ENCODE measurements at regions not wholly inside any gene's neighbourhood (a gene's known extent, or its start where the extent isn't known, plus 50 kb on each side); places are given as distances from the start of the nearest gene placed in this dataset.
"Not testable (repeated sequence)": the region's sequence is repeated elsewhere in the genome, so short reads cannot be mapped to it uniquely, and the experiment has no call there.

DNA sequence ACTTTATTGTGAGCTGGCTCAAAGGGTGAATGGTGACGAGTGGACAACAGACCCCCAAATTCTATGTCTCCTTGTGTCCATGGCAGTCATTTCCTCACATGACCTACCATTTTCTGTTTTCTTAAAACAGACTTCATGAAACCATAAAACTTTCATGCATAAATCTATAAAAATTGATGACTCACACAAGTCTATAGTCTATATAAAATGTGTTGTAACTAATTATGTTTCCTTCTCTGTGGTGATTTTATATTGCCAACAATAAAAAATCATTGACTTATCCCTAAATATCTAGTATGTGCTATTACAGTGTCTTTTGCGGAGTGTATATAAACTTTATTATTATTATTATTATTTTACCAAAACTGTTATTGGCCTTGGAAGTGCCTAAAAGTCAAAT lies 382.4 kb downstream of the MAT2B start:
- H3K4me2 ChIP-seq (ENCODE audit: low read length), result no peak overlapping the region
- no peaks in the 10 kb centered on the region for H3K27me3 ChIP-seq (ENCODE audit: control insufficient read depth, insufficient read depth, low read length)
- H3K36me3 ChIP-seq (ENCODE audit: insufficient read depth, low read length), result no peaks in the 10 kb centered on the region
- no peak overlapping the region for H3K9ac ChIP-seq (ENCODE audit: low read depth, low read length)
- H3K9me3 ChIP-seq (replicated peaks; ENCODE audit: low read length), result no peaks in the 10 kb centered on the region
- H3K4me3 ChIP-seq (ENCODE audit: low read length), result no peak overlapping the region
- H3K4me1 ChIP-seq (ENCODE audit: control insufficient read depth, insufficient read depth, low read length), result no peaks in the 10 kb centered on the region

DNA sequence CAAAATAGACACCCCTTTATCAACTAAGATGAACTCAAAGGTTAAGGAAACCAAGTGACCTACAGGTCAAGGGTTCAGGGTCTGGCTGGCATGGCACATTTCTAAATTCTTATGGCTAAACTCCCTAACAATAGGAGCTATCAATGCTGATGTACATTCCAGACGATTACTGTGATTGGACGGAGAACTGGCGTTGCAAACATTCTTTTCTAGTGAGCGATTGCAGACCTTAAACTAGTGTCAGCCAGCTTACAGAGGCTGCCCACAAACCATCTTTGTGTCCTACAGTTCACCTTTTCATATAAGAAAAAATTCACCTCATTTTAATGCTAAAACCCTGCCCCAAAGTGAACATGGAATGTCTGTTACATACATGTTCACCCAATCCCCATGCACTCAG lies 382.9 kb downstream of the MAT2B start:
- H3K4me1 ChIP-seq (ENCODE audit: control insufficient read depth, insufficient read depth, low read length), result no peaks in the 10 kb centered on the region
- no peak overlapping the region for H3K4me2 ChIP-seq (ENCODE audit: low read length)
- no peaks in the 10 kb centered on the region for H3K9me3 ChIP-seq (replicated peaks; ENCODE audit: low read length)
- H3K4me3 ChIP-seq (ENCODE audit: low read length), result no peak overlapping the region
- no peaks in the 10 kb centered on the region for H3K27me3 ChIP-seq (ENCODE audit: control insufficient read depth, insufficient read depth, low read length)
- no peaks in the 10 kb centered on the region for H3K36me3 ChIP-seq (ENCODE audit: insufficient read depth, low read length)
- H3K9ac ChIP-seq (ENCODE audit: low read depth, low read length), result no peak overlapping the region

DNA sequence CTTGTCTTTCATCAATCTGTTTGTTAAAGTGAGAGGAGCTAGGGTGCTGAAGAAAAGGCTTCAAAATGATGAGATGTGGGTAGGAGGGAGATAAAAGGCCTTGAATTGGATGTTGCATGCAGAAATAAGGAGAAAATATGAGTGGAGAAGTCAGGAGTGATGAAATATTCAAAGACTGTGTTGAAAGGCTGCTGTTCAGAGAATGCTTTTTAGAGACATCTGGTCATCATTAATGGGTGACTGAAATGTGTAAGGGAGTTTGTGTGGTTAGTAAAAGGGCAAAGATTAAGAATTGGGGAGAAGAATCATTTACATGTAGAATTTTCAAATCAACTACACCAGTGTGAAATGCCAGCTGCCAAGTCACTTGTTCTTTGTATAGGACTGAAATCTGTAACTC lies 383.9 kb downstream of the MAT2B start:
- no peaks in the 10 kb centered on the region for H3K36me3 ChIP-seq (ENCODE audit: insufficient read depth, low read length)
- H3K9ac ChIP-seq (ENCODE audit: low read depth, low read length), result no peak overlapping the region
- H3K9me3 ChIP-seq (replicated peaks; ENCODE audit: low read length), result no peaks in the 10 kb centered on the region
- H3K27me3 ChIP-seq (ENCODE audit: control insufficient read depth, insufficient read depth, low read length), result no peaks in the 10 kb centered on the region
- H3K4me3 ChIP-seq (ENCODE audit: low read length), result no peak overlapping the region
- peaks cover 2% of the 10 kb centered on the region for H3K4me1 ChIP-seq (ENCODE audit: control insufficient read depth, insufficient read depth, low read length)
- H3K4me2 ChIP-seq (ENCODE audit: low read length), result no peak overlapping the region

DNA sequence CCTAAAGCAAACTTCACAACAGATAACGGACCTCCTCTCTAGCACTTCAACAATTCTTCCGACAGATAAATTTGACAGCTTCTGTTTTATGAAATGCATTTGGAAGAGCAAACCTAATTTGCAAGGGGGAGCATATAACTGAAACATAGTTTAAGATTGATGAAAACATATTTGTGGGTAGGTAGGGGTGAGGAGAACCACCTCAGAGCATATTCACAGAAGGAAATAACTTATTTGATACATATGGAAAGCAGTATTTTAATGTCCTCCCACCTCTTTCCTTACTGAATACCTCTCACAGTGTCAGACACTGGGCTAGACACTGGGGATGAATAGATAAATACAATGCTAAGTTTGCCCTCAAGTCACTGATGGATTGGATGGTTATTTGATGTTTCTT lies 384.8 kb downstream of the MAT2B start:
- no peak overlapping the region for H3K9ac ChIP-seq (ENCODE audit: low read depth, low read length)
- no peaks in the 10 kb centered on the region for H3K36me3 ChIP-seq (ENCODE audit: insufficient read depth, low read length)
- peaks cover 5% of the 10 kb centered on the region for H3K4me1 ChIP-seq (ENCODE audit: control insufficient read depth, insufficient read depth, low read length)
- H3K4me3 ChIP-seq (ENCODE audit: low read length), result no peak overlapping the region
- H3K9me3 ChIP-seq (replicated peaks; ENCODE audit: low read length), result no peaks in the 10 kb centered on the region
- no peak overlapping the region for H3K4me2 ChIP-seq (ENCODE audit: low read length)
- no peaks in the 10 kb centered on the region for H3K27me3 ChIP-seq (ENCODE audit: control insufficient read depth, insufficient read depth, low read length)

DNA sequence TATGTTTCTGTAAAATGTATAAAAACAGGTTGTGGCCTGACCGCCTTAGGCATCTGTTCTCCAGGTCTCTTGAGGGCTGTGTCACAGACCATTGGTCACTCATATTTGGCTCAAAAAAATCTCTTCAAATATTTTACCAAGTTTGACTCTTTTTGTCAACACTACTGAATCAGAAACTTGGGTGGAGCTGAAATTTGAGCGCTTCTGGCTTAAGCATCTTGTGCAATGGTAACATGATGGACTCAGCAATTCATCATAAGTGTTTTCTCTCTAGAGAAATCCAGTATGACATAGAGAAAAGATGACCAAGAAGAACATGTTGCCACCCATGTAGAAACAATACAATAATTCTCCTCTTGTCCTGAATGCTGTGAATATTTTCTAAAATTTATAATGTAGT lies 387.9 kb downstream of the MAT2B start:
- Histone ChIP-seq H3K9me3 (replicated peaks; ENCODE audit: low read length) (no peaks in the 10 kb centered on the region), H3K36me3 (ENCODE audit: insufficient read depth, low read length) (no peaks in the 10 kb centered on the region), H3K9ac (ENCODE audit: low read depth, low read length) (no peak overlapping the region), H3K4me2 (ENCODE audit: low read length) (no peak overlapping the region), H3K27me3 (ENCODE audit: control insufficient read depth, insufficient read depth, low read length) (no peaks in the 10 kb centered on the region), H3K4me1 (ENCODE audit: control insufficient read depth, insufficient read depth, low read length) (peaks cover 5% of the 10 kb centered on the region), H3K4me3 (ENCODE audit: low read length) (no peak overlapping the region)

DNA sequence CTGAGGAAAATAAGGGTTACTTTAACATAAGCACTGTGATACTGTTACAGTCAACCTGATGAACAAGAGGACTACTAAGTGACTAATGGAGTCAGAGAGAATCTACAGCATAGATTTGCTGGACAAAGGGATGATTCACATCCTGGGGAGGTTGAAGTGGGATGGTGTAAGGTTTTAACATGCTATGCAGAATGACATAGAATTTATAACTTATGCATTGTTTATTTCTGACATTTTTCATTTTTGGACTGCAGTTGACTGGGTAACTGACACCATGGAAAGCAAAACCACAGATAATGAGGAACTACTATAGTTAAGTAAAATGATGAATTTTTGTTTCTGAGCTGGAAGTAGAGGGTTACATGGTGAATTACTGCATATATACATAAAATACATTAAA lies 389.2 kb downstream of the MAT2B start:
- Histone ChIP-seq H3K9ac (ENCODE audit: low read depth, low read length) (no peak overlapping the region), H3K4me1 (ENCODE audit: control insufficient read depth, insufficient read depth, low read length) (peaks cover 5% of the 10 kb centered on the region), H3K4me3 (ENCODE audit: low read length) (no peak overlapping the region), H3K27me3 (ENCODE audit: control insufficient read depth, insufficient read depth, low read length) (no peaks in the 10 kb centered on the region), H3K4me2 (ENCODE audit: low read length) (no peak overlapping the region), H3K36me3 (ENCODE audit: insufficient read depth, low read length) (no peaks in the 10 kb centered on the region), H3K9me3 (replicated peaks; ENCODE audit: low read length) (no peaks in the 10 kb centered on the region)

DNA sequence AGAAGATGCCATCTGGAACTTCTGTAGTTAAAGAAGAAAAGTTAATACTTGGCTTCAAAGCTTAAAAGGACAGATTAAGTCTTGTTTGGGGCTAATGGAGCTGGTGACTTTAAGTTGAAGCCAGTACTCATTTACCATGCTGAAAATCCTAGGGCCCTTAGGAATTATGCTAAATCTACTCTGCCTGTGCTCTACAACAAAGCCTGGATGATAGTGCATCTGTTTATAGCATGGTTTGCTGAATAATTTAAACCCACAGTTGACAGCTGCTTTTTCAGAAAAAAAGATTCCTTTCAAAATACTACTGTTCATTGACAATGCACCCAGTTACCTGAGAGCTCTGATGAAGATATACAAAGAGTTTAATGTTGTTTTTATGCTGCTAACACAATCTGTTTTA lies 393.5 kb downstream of the MAT2B start:
- H3K27me3 ChIP-seq (ENCODE audit: control insufficient read depth, insufficient read depth, low read length), result no peaks in the 10 kb centered on the region
- no peak overlapping the region for H3K4me2 ChIP-seq (ENCODE audit: low read length)
- no peaks in the 10 kb centered on the region for H3K9me3 ChIP-seq (replicated peaks; ENCODE audit: low read length)
- peaks cover 5% of the 10 kb centered on the region for H3K4me1 ChIP-seq (ENCODE audit: control insufficient read depth, insufficient read depth, low read length)
- no peaks in the 10 kb centered on the region for H3K36me3 ChIP-seq (ENCODE audit: insufficient read depth, low read length)
- no peak overlapping the region for H3K4me3 ChIP-seq (ENCODE audit: low read length)
- no peak overlapping the region for H3K9ac ChIP-seq (ENCODE audit: low read depth, low read length)

DNA sequence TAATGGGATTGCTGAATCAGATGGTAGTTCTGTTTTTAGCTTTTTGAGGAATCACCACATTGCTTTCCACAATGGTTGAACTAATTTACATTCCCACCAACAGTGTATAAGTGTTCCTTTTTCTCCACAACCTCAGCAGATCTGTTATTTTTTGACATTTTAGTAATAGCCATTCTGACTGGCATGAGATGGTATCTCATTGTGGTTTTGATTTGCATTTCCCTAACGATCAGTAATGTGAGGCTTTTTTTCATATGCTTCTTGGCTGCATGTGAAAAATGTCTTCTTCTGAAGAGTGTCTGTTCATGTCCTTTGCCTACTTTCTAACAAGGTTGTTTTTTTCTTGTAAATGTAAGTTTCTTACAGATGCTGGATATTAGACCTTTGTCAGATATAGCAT lies 402.4 kb downstream of the MAT2B start:
- not testable (repeated sequence) for H3K4me3 ChIP-seq (ENCODE audit: low read length); H3K9ac ChIP-seq (ENCODE audit: low read depth, low read length)

DNA sequence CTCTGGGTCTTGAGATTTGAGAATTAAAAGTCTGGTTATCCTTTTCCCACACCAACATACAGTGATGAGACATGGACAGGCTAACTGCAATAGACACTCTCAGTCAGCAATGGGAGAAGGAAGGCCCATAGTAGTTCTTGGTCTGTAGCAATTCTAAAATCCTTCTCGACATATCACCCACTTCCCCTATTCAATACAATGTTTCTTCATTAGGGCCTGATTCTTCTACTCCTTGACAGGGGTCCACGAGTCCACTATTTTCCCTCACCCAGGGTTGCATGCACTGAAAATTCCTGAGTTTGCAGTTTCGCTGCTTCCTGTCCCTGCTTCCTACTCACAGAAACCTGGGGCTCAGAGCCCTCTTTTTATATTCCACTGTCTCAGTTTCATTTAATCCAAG lies 402.8 kb downstream of the MAT2B start:
- Histone ChIP-seq H3K27me3 (ENCODE audit: control insufficient read depth, insufficient read depth, low read length) (no peaks in the 10 kb centered on the region), H3K4me2 (ENCODE audit: low read length) (no peak overlapping the region), H3K9ac (ENCODE audit: low read depth, low read length) (no peak overlapping the region), H3K36me3 (ENCODE audit: insufficient read depth, low read length) (no peaks in the 10 kb centered on the region), H3K9me3 (replicated peaks; ENCODE audit: low read length) (no peaks in the 10 kb centered on the region), H3K4me3 (ENCODE audit: low read length) (no peak overlapping the region), H3K4me1 (ENCODE audit: control insufficient read depth, insufficient read depth, low read length) (no peaks in the 10 kb centered on the region)

More for the DNA sequence above, 402.4 kb downstream of the MAT2B start:
- not testable (repeated sequence) for H3K4me2 ChIP-seq (ENCODE audit: low read length); H3K9me3 ChIP-seq (replicated peaks; ENCODE audit: low read length); H3K4me1 ChIP-seq (ENCODE audit: control insufficient read depth, insufficient read depth, low read length); H3K36me3 ChIP-seq (ENCODE audit: insufficient read depth, low read length); H3K27me3 ChIP-seq (ENCODE audit: control insufficient read depth, insufficient read depth, low read length)

DNA sequence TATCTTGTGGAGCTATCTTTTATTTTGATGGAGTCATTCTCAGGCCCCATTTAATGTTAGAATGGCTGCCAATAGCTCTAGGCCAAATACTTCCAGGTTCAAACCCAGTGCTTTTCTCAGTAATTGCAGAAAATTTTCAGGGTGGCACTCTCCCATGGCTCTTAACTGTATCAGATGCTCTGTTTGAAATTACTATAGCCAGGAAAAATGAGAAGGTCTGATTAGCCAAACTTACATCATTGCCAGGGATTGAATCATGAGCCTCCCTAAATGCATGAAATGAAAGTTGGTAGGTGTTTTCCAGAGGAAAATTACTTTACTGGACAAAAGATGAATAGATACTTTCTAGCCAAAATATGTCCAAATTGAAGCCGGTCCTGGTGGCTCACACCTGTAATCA lies 404.8 kb downstream of the MAT2B start:
- no peaks in the 10 kb centered on the region for H3K9me3 ChIP-seq (replicated peaks; ENCODE audit: low read length)
- no peak overlapping the region for H3K4me2 ChIP-seq (ENCODE audit: low read length)
- H3K27me3 ChIP-seq (ENCODE audit: control insufficient read depth, insufficient read depth, low read length), result no peaks in the 10 kb centered on the region
- H3K4me3 ChIP-seq (ENCODE audit: low read length), result no peak overlapping the region
- H3K9ac ChIP-seq (ENCODE audit: low read depth, low read length), result no peak overlapping the region
- H3K36me3 ChIP-seq (ENCODE audit: insufficient read depth, low read length), result no peaks in the 10 kb centered on the region
- H3K4me1 ChIP-seq (ENCODE audit: control insufficient read depth, insufficient read depth, low read length), result no peaks in the 10 kb centered on the region

DNA sequence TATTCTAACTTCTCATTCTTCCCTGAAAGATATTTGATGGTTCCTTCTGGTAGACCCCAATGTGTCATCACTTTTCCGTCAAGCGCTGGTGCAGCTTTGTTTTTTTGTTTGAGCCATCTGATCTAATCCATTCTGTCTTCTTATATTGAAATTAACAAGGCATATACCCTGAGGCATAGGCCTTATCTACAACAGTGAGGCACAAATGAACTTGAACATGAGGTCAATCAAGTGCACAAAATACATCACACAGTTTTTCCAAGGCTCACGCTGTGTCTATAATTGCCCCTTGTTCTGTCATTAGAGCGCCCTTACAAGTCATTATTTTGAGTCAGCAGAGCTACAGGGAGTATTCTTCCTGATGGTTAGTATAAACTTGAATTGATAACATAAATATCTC lies 406.6 kb downstream of the MAT2B start:
- Histone ChIP-seq H3K9me3 (replicated peaks; ENCODE audit: low read length) (no peaks in the 10 kb centered on the region), H3K4me2 (ENCODE audit: low read length) (no peak overlapping the region), H3K4me1 (ENCODE audit: control insufficient read depth, insufficient read depth, low read length) (no peaks in the 10 kb centered on the region), H3K4me3 (ENCODE audit: low read length) (no peak overlapping the region), H3K9ac (ENCODE audit: low read depth, low read length) (no peak overlapping the region), H3K27me3 (ENCODE audit: control insufficient read depth, insufficient read depth, low read length) (no peaks in the 10 kb centered on the region), H3K36me3 (ENCODE audit: insufficient read depth, low read length) (no peaks in the 10 kb centered on the region)

DNA sequence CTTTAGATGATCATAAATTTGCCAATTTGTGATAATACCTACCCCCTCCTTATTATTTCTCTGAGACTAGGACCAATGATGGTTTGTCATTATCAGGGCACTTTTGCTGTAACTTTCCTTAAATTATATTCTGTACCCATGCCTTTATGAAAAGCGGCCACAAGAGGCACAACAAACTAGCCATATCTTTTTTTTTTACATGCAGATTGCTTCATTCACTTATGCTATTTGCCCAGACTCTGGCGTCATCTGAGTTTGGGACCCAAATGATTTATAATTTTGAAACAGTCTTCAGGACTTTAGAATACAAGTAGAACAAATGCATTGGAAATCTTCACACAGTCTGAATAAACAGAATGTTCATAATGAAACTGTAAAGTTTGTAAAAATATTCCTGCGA lies 408.1 kb downstream of the MAT2B start:
- no peaks in the 10 kb centered on the region for H3K36me3 ChIP-seq (ENCODE audit: insufficient read depth, low read length)
- no peaks in the 10 kb centered on the region for H3K9me3 ChIP-seq (replicated peaks; ENCODE audit: low read length)
- H3K4me2 ChIP-seq (ENCODE audit: low read length), result no peak overlapping the region
- no peaks in the 10 kb centered on the region for H3K27me3 ChIP-seq (ENCODE audit: control insufficient read depth, insufficient read depth, low read length)
- H3K9ac ChIP-seq (ENCODE audit: low read depth, low read length), result no peak overlapping the region
- no peaks in the 10 kb centered on the region for H3K4me1 ChIP-seq (ENCODE audit: control insufficient read depth, insufficient read depth, low read length)
- H3K4me3 ChIP-seq (ENCODE audit: low read length), result no peak overlapping the region

DNA sequence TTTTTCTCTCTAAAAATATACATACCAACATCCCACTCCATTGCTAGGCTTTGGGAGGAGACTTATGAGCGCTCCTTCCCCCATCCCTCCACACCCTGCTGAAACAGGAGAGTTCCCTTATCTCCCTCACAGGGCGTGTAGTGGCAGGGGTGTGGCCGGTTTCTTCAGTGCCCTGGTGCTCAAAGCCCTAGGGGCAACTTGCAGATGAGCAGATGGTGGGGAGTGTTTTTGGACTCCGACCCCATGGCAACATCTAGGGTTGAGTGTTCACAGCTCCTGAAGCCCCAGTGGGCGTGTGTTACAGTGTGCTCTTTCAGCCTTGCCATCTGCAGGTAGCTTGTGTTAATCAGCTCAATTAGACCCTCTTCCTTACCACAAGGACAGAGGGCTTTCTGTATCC lies 409.5 kb downstream of the MAT2B start:
- Histone ChIP-seq H3K4me1 (ENCODE audit: control insufficient read depth, insufficient read depth, low read length) (no peaks in the 10 kb centered on the region), H3K36me3 (ENCODE audit: insufficient read depth, low read length) (no peaks in the 10 kb centered on the region), H3K27me3 (ENCODE audit: control insufficient read depth, insufficient read depth, low read length) (no peaks in the 10 kb centered on the region), H3K4me2 (ENCODE audit: low read length) (no peak overlapping the region), H3K9ac (ENCODE audit: low read depth, low read length) (no peak overlapping the region), H3K4me3 (ENCODE audit: low read length) (no peak overlapping the region), H3K9me3 (replicated peaks; ENCODE audit: low read length) (no peaks in the 10 kb centered on the region)
